ENCODE measurements at regions not wholly inside any gene's neighbourhood (a gene's known extent, or its start where the extent isn't known, plus 50 kb on each side); places are given as distances from the start of the nearest gene placed in this dataset.

- TF ChIP-seq CTCF (IDR thresholded peaks at IDR 0.05) (no peak), POLR2A (IDR thresholded peaks at IDR 0.05) (no peak)
Observed at GRCh38 chr2:88269836-88270235, 99.7 kb downstream of the THNSL2 start.

Data from ovary (tissue), 3 donors.